CD14-positive monocyte (primary cell): ENCODE measurements at regions not wholly inside any gene's neighbourhood (a gene's known extent, or its start where the extent isn't known, plus 50 kb on each side); places are given as distances from the start of the nearest gene placed in this dataset.

Experiments used
- DNase-seq, 3 donors: peaks; one replicate each; pipeline ENCODE4 v3.0.0-alpha.2; 2011 to 2022
- H2AFZ ChIP-seq: 2 replicates; pipeline ENCODE4 v1.6.0; 2012; ENCODE audit warnings: mild to moderate bottlenecking, low read depth, low read length, inconsistent platforms; ENCODE audit not compliant: insufficient read depth, poor library complexity, severe bottlenecking
- H3K27ac ChIP-seq, 2 donors: 1 replicate in 1 of 2; 2 replicates in 1 of 2; pipeline ENCODE4 v1.5.1; 2012 to 2013; ENCODE audit warnings: low read length in 2 of 2, control low read depth in 1 of 2, inconsistent platforms in 1 of 2, low read depth in 1 of 2, mild to moderate bottlenecking in 1 of 2
- H3K27me3 ChIP-seq, 2 donors: one replicate each; pipeline versions ENCODE4 v1.6.0 to v1.6.1; 2011 to 2013; ENCODE audit warnings: low read length in 2 of 2; ENCODE audit not compliant: control insufficient read depth in 2 of 2, insufficient read depth in 2 of 2
- H3K36me3 ChIP-seq, 2 donors: replicated peaks in 1 of 2; 1 replicate in 1 of 2; 2 replicates in 1 of 2; pipeline versions ENCODE4 v1.5.1 to v1.6.1; 2012 to 2013; ENCODE audit warnings: low read length in 2 of 2, control low read depth in 1 of 2, inconsistent platforms in 1 of 2, mild to moderate bottlenecking in 1 of 2; ENCODE audit not compliant: insufficient read depth in 2 of 2, control insufficient read depth in 1 of 2
- H3K4me1 ChIP-seq, 2 donors: 1 replicate in 1 of 2; 2 replicates in 1 of 2; pipeline versions ENCODE4 v1.5.1 to v1.6.1; 2012 to 2013; ENCODE audit warnings: low read length in 2 of 2, control low read depth in 1 of 2, inconsistent platforms in 1 of 2, mild to moderate bottlenecking in 1 of 2, moderate library complexity in 1 of 2; ENCODE audit not compliant: insufficient read depth in 2 of 2, control insufficient read depth in 1 of 2
- H3K4me2 ChIP-seq: replicated peaks from 2 replicates; pipeline ENCODE3; 2012; ENCODE audit warnings: low read length, moderate library complexity, mild to moderate bottlenecking; ENCODE audit not compliant: poor library complexity, severe bottlenecking; ENCODE audit errors: extremely low read depth
- H3K4me3 ChIP-seq, 3 experiments: fragments of 200-600 bp in 1 of 3; sonication (generic) in 1 of 3; replicated peaks in 1 of 3; 1 replicate in 2 of 3; 2 replicates in 1 of 3; pipeline ENCODE4 v1.5.1; 2011 to 2013; ENCODE audit warnings: low read length in 3 of 3, mild to moderate bottlenecking in 3 of 3, control low read depth in 2 of 3, low read depth in 2 of 3, inconsistent platforms in 1 of 3, moderate library complexity in 1 of 3
- H3K79me2 ChIP-seq: 2 replicates; pipeline ENCODE4 v1.6.0; 2012; ENCODE audit warnings: mild to moderate bottlenecking, control low read depth, inconsistent platforms, low read length, moderate library complexity; ENCODE audit not compliant: insufficient read depth
- H3K9ac ChIP-seq: 2 replicates; pipeline ENCODE4 v1.6.0; 2017; ENCODE audit warnings: low read length, mild to moderate bottlenecking; ENCODE audit not compliant: insufficient read depth, poor library complexity, severe bottlenecking
- H3K9me3 ChIP-seq, 2 donors: replicated peaks in 1 of 2; 1 replicate in 1 of 2; 2 replicates in 1 of 2; pipeline versions ENCODE4 v1.5.1 to v1.6.1; 2012 to 2013; ENCODE audit warnings: low read length in 2 of 2, control low read depth in 1 of 2; ENCODE audit not compliant: control insufficient read depth in 1 of 2, insufficient read depth in 1 of 2
- H4K20me1 ChIP-seq: 2 replicates; pipeline ENCODE4 v1.6.0; 2012; ENCODE audit warnings: mild to moderate bottlenecking, low read length, control low read depth, moderate library complexity; ENCODE audit not compliant: insufficient read depth
- H3K27ac Mint-ChIP-seq, 7 donors: one replicate each; pipeline ENCODE4 v1.8.0; 2020; ENCODE audit warnings: mild to moderate bottlenecking in 7 of 7, mixed read lengths in 7 of 7, moderate library complexity in 6 of 7, inconsistent platforms in 2 of 7
- H3K27me3 Mint-ChIP-seq, 3 donors: one replicate each; pipeline ENCODE4 v1.8.0; 2021 to 2022; ENCODE audit warnings: low read depth in 3 of 3, mild to moderate bottlenecking in 3 of 3, mixed read lengths in 3 of 3, moderate library complexity in 3 of 3, inconsistent platforms in 1 of 3
- H3K36me3 Mint-ChIP-seq, 2 donors: one replicate each; pipeline ENCODE4 v1.8.0; 2020; ENCODE audit warnings: mixed read lengths in 2 of 2, inconsistent platforms in 1 of 2, mild to moderate bottlenecking in 1 of 2
- H3K4me1 Mint-ChIP-seq: one replicate; pipeline ENCODE4 v1.8.0; 2020; ENCODE audit warnings: mild to moderate bottlenecking, mixed read lengths
- H3K4me3 Mint-ChIP-seq, 2 donors: one replicate each; pipeline ENCODE4 v1.8.0; 2020; ENCODE audit warnings: mild to moderate bottlenecking in 2 of 2, mixed read lengths in 2 of 2, moderate library complexity in 1 of 2
- H3K9me3 Mint-ChIP-seq, 7 donors: one replicate each; pipeline ENCODE4 v1.8.0; 2020 to 2022; ENCODE audit warnings: mixed read lengths in 7 of 7, mild to moderate bottlenecking in 6 of 7, moderate library complexity in 6 of 7, inconsistent platforms in 2 of 7
- WGBS: methylation state at CpG from one replicate; pipeline ENCODE4 v1.1.5; 2013; ENCODE audit warnings: missing lambda C conversion rate; ENCODE audit not compliant: insufficient coverage; 5-methylcytosine and 5-hydroxymethylcytosine counted together
- intact Hi-C, 2 donors: fragments of 100-400 bp; cut with micrococcal nuclease; formaldehyde crosslinking; loops; one replicate each; pipeline versions ENCODE4 v1.15.0 to v1.15.1; 2023
- TF ChIP-seq, protein P1 (sequence below): fragments of 200-600 bp; IDR thresholded peaks from one replicate; pipeline ENCODE4 v1.8.0; 2022; ENCODE audit warnings: antibody characterized with exemption, mild to moderate bottlenecking

DNA sequence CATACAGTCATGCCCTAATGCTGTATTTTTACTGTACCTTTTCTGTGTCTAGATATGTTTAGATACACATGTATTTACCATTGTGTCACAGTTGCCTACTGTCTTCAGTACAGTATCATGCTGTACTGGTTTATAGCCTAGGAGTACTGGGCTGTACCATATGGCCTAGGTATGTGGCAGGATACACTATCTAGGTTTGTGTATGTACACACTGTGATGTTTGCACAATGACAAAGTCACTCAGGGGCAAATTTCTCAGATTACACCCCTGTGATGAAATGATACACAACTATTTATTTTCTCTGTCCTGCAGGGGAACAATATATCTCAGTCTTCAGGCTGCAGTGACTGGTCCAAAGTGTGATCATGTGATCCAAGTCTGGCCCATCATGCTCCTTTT lies 1076.1 kb downstream of the VRK1 start:
- H3K9me3 ChIP-seq: peaks cover 0 to 10% of the 10 kb centered on the region in 2 donors
- peaks cover 3 to 15% (median 4%) of the 10 kb centered on the region in 7 donors for H3K9me3 Mint-ChIP-seq
- no peaks in the 10 kb centered on the region for H3K4me1 Mint-ChIP-seq
- H3K9ac ChIP-seq: no peak overlapping the region
- no peak overlapping the region for H3K4me3 ChIP-seq
- H3K4me1 ChIP-seq: no peaks in the 10 kb centered on the region
- H3K27ac Mint-ChIP-seq: no peak overlapping the region
- TF ChIP-seq, protein P1, sequence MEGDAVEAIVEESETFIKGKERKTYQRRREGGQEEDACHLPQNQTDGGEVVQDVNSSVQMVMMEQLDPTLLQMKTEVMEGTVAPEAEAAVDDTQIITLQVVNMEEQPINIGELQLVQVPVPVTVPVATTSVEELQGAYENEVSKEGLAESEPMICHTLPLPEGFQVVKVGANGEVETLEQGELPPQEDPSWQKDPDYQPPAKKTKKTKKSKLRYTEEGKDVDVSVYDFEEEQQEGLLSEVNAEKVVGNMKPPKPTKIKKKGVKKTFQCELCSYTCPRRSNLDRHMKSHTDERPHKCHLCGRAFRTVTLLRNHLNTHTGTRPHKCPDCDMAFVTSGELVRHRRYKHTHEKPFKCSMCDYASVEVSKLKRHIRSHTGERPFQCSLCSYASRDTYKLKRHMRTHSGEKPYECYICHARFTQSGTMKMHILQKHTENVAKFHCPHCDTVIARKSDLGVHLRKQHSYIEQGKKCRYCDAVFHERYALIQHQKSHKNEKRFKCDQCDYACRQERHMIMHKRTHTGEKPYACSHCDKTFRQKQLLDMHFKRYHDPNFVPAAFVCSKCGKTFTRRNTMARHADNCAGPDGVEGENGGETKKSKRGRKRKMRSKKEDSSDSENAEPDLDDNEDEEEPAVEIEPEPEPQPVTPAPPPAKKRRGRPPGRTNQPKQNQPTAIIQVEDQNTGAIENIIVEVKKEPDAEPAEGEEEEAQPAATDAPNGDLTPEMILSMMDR: no peak
- H3K4me3 Mint-ChIP-seq: no peak overlapping the region
- no peak overlapping the region for H3K4me2 ChIP-seq
- H3K27me3 Mint-ChIP-seq: peaks cover 0 to 2% (median 1%) of the 10 kb centered on the region in 3 donors
- H3K27ac ChIP-seq: no peak overlapping the region
- intact Hi-C loops: no loop called here
- no peak overlapping the region for H2AFZ ChIP-seq
- H3K36me3 Mint-ChIP-seq: no peaks in the 10 kb centered on the region
- no peak for DNase-seq
- no peaks in the 10 kb centered on the region for H3K79me2 ChIP-seq
- H4K20me1 ChIP-seq: no peaks in the 10 kb centered on the region
- H3K36me3 ChIP-seq: no peaks in the 10 kb centered on the region
- H3K27me3 ChIP-seq: no peaks in the 10 kb centered on the region

DNA sequence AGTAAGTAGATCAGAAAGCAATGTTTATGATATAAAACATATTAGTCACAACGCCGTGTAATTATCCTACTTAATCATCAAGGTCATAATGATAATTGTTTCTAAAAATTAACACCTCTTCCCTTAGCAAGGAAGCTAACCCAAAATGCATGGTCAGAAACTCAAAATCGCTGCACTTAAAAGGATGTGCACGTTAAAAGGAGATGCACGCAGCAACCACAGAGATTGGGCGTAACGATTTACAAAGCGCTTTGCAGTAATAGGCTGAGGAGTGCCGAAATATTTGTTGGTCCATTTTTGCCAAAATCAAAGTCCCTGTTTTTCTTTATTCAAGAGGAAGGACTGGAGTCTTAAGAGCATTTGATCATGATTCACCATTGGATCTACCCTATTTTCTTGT lies 1077.2 kb downstream of the VRK1 start:
- no peaks in the 10 kb centered on the region for H4K20me1 ChIP-seq
- no peak overlapping the region for H2AFZ ChIP-seq
- no peaks in the 10 kb centered on the region for H3K36me3 Mint-ChIP-seq
- no peak overlapping the region for H3K4me2 ChIP-seq
- H3K27ac Mint-ChIP-seq: no peak overlapping the region
- WGBS: 100% methylated on average over 2 of the region's 9 CpGs
- H3K27ac ChIP-seq: no peak overlapping the region
- no peaks in the 10 kb centered on the region for H3K36me3 ChIP-seq
- peaks cover 0 to 3% (median 2%) of the 10 kb centered on the region in 3 donors for H3K27me3 Mint-ChIP-seq
- peaks cover 0 to 13% (median 4%) of the 10 kb centered on the region in 7 donors for H3K9me3 Mint-ChIP-seq
- H3K9me3 ChIP-seq: peaks cover 0 to 3% of the 10 kb centered on the region in 2 donors
- no peak overlapping the region for H3K4me3 Mint-ChIP-seq
- no peak overlapping the region for H3K9ac ChIP-seq
- TF ChIP-seq, protein P1: no peak
- no peak for DNase-seq
- no peaks in the 10 kb centered on the region for H3K4me1 ChIP-seq
- no peak overlapping the region for H3K4me3 ChIP-seq
- intact Hi-C loops: no loop called here
- H3K27me3 ChIP-seq: no peaks in the 10 kb centered on the region
- H3K79me2 ChIP-seq: no peaks in the 10 kb centered on the region
- H3K4me1 Mint-ChIP-seq: no peaks in the 10 kb centered on the region
